GM12878 (cell line): ENCODE measurements at regions not wholly inside any gene's neighbourhood (a gene's known extent, or its start where the extent isn't known, plus 50 kb on each side); places are given as distances from the start of the nearest gene placed in this dataset.

Experiments
- ATAC-seq: fragments of 200-7000 bp; cut with Tn5 transposase; 3 replicates; pipeline ENCODE4 v1.9.1; 2020; ENCODE audit warnings: mild to moderate bottlenecking, moderate library complexity
- BruUV-seq: library from RNA; stranded (reverse); fragments of 400-500 nt; replicated peaks from 2 replicates; lab custom pipeline; 2021; lab: Mats Ljungman, UMichigan
- CTCF ChIA-PET: fragments of 300-600 bp; sonication (Branson Sonifier 250); formaldehyde crosslinking; extraction: SDS; loops from one replicate; lab custom pipeline; 2021; ENCODE audit warnings: inconsistent platforms; lab: Yijun Ruan, JAX
- POLR2A ChIA-PET: fragments of 350-600 bp; formaldehyde crosslinking; extraction: SDS; loops from one replicate; lab custom pipeline; 2021; ENCODE audit warnings: inconsistent platforms; lab: Charles Lee
- RAD21 ChIA-PET: fragments of 300-600 bp; sonication (Branson Sonifier 250); formaldehyde crosslinking; loops from one replicate; lab custom pipeline; 2023; ENCODE audit warnings: antibody characterized with exemption; ENCODE audit not compliant: unreplicated experiment; lab: Charles Lee
- SMC1A ChIA-PET: fragments of 300-600 bp; sonication (Branson Sonifier 250); formaldehyde crosslinking; loops from one replicate; lab custom pipeline; 2023; ENCODE audit not compliant: unreplicated experiment, uncharacterized antibody; lab: Charles Lee
- DNase-seq: peaks from one replicate; pipeline ENCODE4 v3.0.0-alpha.2; 2011; ENCODE audit warnings: low read depth, low spot score
- FAIRE-seq: peaks from 3 replicates; lab custom pipeline; 2011; peaks lifted over from hg19 to GRCh38; lab: Jason Lieb, UNC
- H2AFZ ChIP-seq: 2 replicates; pipeline ENCODE4 v1.6.0; 2011; ENCODE audit warnings: low read depth, low read length, control low read depth; ENCODE audit not compliant: control insufficient read depth
- H3K27ac ChIP-seq: 2 replicates; pipeline ENCODE4 v1.5.1; 2011; ENCODE audit warnings: control low read depth; ENCODE audit not compliant: control insufficient read depth, insufficient read depth
- H3K27me3 ChIP-seq, 2 experiments: replicated peaks in 1 of 2; 2 replicates each; pipeline versions ENCODE4 v1.6.0 to v1.6.1; 2011; ENCODE audit warnings: low read length in 1 of 2; ENCODE audit not compliant: control insufficient read depth in 2 of 2, insufficient read depth in 2 of 2
- H3K36me3 ChIP-seq, 2 experiments: 2 replicates each; pipeline ENCODE4 v1.5.1; 2011; ENCODE audit warnings: low read length in 1 of 2; ENCODE audit not compliant: control insufficient read depth in 2 of 2, insufficient read depth in 2 of 2
- H3K4me1 ChIP-seq: 2 replicates; pipeline ENCODE4 v1.6.1; 2011; ENCODE audit warnings: mild to moderate bottlenecking, low read length, moderate library complexity, mixed read lengths; ENCODE audit not compliant: control insufficient read depth, insufficient read depth
- H3K4me2 ChIP-seq: 2 replicates; pipeline ENCODE4 v1.6.0; 2011; ENCODE audit warnings: control low read depth; ENCODE audit not compliant: control insufficient read depth, insufficient read depth
- H3K4me3 ChIP-seq: fragments of 200-600 bp; sonication (generic); 2 replicates; pipeline ENCODE4 v1.5.1; 2016
- H3K79me2 ChIP-seq: 2 replicates; pipeline ENCODE4 v1.6.0; 2011; ENCODE audit warnings: low read length; ENCODE audit not compliant: control insufficient read depth, insufficient read depth
- H3K9ac ChIP-seq: 2 replicates; pipeline ENCODE4 v1.8.0; 2011; ENCODE audit warnings: low read length, control low read depth, mixed read lengths; ENCODE audit not compliant: control insufficient read depth, insufficient read depth
- H3K9me3 ChIP-seq: replicated peaks from 3 replicates; pipeline ENCODE4 v1.5.1; 2011; ENCODE audit warnings: mild to moderate bottlenecking, low read length; ENCODE audit not compliant: control insufficient read depth, insufficient read depth
- H4K20me1 ChIP-seq: 2 replicates; pipeline ENCODE4 v1.6.0; 2011; ENCODE audit not compliant: control insufficient read depth, insufficient read depth
- EP300 ChIP-seq, 2 experiments: fragments of 150-350 bp in 1 of 2; IDR thresholded peaks; 2 replicates each; pipeline ENCODE4 v1.6.1; 2011 to 2012; ENCODE audit warnings: low read depth in 2 of 2, low read length in 2 of 2, borderline replicate concordance in 1 of 2, improper control_type of control experiment in 1 of 2, inconsistent platforms in 1 of 2; ENCODE audit not compliant: control insufficient read depth in 1 of 2
- ESRRA ChIP-seq: IDR thresholded peaks from 2 replicates; pipeline ENCODE4 v1.6.1; 2012; ENCODE audit warnings: mild to moderate bottlenecking, low read length, improper control_type of control experiment
- KLF5 ChIP-seq: fragments of 450-650 bp; IDR thresholded peaks from 2 replicates; pipeline ENCODE4 v1.6.1; 2014; ENCODE audit warnings: mild to moderate bottlenecking; ENCODE audit not compliant: partially characterized antibody
- RELA ChIP-seq: fragments of 450-650 bp; IDR thresholded peaks from 2 replicates; pipeline ENCODE4 v1.8.0; 2014; ENCODE audit warnings: borderline replicate concordance; ENCODE audit not compliant: partially characterized antibody
- SIX5 ChIP-seq: IDR thresholded peaks from 2 replicates; pipeline ENCODE4 v1.6.1; 2011; ENCODE audit warnings: mild to moderate bottlenecking, low read depth, low read length, moderate library complexity; ENCODE audit not compliant: severe bottlenecking
- ZNF217 ChIP-seq: fragments of 450-650 bp; IDR thresholded peaks from 2 replicates; pipeline ENCODE4 v1.6.1; 2017; ENCODE audit warnings: antibody characterized with exemption, mild to moderate bottlenecking
- WGBS: methylation state at CpG from one replicate; pipeline ENCODE4 v1.1.6; 2016; ENCODE audit warnings: low lambda C conversion rate; ENCODE audit not compliant: insufficient replicate concordance, insufficient coverage; ENCODE audit errors: missing lambda C conversion rate; 5-methylcytosine and 5-hydroxymethylcytosine counted together
- in situ Hi-C: fragments of 300-500 bp; cut with MboI; formaldehyde crosslinking; loops from 9 replicates; pipeline ENCODE4 v1.14.3; 2018; ENCODE audit warnings: mixed read lengths
- intact Hi-C: fragments of 100-400 bp; cut with micrococcal nuclease; formaldehyde crosslinking; loops from one replicate; pipeline ENCODE4 v1.14.2; 2022; ENCODE audit not compliant: unreplicated experiment
- TF ChIP-seq, protein P1 (sequence below): fragments of 450-650 bp; formaldehyde crosslinking; IDR thresholded peaks from 2 replicates; pipeline ENCODE4 v1.5.0; 2022; ENCODE audit warnings: mild to moderate bottlenecking, missing genetic modification characterization
- TF ChIP-seq, protein P2 (sequence below): IDR thresholded peaks from 2 replicates; pipeline ENCODE4 v1.6.1; 2012; ENCODE audit warnings: low read depth, low read length, improper control_type of control experiment
- TF ChIP-seq, protein P3 (sequence below): fragments of 450-650 bp; IDR thresholded peaks from 2 replicates; pipeline ENCODE4 v1.6.1; 2016; ENCODE audit warnings: mild to moderate bottlenecking
- TF ChIP-seq, protein P4 (sequence below): IDR thresholded peaks from 2 replicates; pipeline ENCODE4 v1.6.1; 2012; ENCODE audit warnings: low read length, inconsistent platforms
- TF ChIP-seq, protein P5 (sequence below): fragments of 450-650 bp; IDR thresholded peaks from 2 replicates; pipeline ENCODE4 v1.6.1; 2017; ENCODE audit warnings: mild to moderate bottlenecking, moderate library complexity
- TF ChIP-seq, protein P6 (sequence below): IDR thresholded peaks from 2 replicates; pipeline ENCODE4 v1.6.1; 2011; ENCODE audit warnings: borderline replicate concordance, low read depth, mild to moderate bottlenecking, moderate library complexity, mixed read lengths, low read length; ENCODE audit not compliant: insufficient read depth; ENCODE audit errors: extremely low read length

DNA sequence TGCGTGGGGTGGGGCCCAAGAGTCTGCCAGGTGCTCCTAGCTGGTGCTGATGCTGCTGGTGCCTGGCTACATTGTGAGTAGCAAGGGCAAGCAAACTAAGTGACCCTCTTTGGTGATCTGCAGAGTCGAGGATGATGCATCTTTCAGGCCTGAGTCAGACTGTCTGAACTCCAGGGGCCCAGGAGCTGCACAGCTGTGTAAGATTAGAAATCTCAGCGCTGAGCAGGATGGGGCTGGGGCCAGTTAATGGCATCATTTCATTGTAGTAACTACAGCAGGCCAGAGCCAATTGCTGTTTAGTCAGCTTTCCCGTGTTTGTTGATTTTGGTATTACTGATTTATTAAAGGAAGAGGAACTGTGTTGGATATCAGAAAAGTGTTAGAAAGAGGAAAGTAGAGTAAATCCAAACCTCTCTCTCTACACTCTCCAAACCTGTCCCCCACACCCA is 365.2 kb downstream of the PAX1 start:
- POLR2A ChIA-PET = no interaction called here
- intact Hi-C loops = no loop called here
- RAD21 ChIA-PET = no interaction called here
- Histone ChIP-seq H3K79me2 (no peaks in the 10 kb centered on the region), H2AFZ (no peak overlapping the region), H3K27me3 (no peaks in the 10 kb centered on the region), H3K27ac (no peak overlapping the region), H3K9me3 (no peaks in the 10 kb centered on the region; the same call in 2 of the 3 replicates), H3K36me3 (no peaks in the 10 kb centered on the region), H3K4me2 (no peak overlapping the region), H3K4me3 (no peak overlapping the region), H4K20me1 (no peaks in the 10 kb centered on the region), H3K9ac (no peak overlapping the region), H3K4me1 (no peaks in the 10 kb centered on the region)
- DNase-seq (no peak), FAIRE-seq (no peak), ATAC-seq (no peak)
- BruUV-seq = no TSS peak
- 0% methylated on average over 4 of the region's 4 CpGs for WGBS
- SMC1A ChIA-PET = no interaction called here
- in situ Hi-C loops = no loop called here
- CTCF ChIA-PET = no interaction called here
- TF ChIP-seq, protein P1, sequence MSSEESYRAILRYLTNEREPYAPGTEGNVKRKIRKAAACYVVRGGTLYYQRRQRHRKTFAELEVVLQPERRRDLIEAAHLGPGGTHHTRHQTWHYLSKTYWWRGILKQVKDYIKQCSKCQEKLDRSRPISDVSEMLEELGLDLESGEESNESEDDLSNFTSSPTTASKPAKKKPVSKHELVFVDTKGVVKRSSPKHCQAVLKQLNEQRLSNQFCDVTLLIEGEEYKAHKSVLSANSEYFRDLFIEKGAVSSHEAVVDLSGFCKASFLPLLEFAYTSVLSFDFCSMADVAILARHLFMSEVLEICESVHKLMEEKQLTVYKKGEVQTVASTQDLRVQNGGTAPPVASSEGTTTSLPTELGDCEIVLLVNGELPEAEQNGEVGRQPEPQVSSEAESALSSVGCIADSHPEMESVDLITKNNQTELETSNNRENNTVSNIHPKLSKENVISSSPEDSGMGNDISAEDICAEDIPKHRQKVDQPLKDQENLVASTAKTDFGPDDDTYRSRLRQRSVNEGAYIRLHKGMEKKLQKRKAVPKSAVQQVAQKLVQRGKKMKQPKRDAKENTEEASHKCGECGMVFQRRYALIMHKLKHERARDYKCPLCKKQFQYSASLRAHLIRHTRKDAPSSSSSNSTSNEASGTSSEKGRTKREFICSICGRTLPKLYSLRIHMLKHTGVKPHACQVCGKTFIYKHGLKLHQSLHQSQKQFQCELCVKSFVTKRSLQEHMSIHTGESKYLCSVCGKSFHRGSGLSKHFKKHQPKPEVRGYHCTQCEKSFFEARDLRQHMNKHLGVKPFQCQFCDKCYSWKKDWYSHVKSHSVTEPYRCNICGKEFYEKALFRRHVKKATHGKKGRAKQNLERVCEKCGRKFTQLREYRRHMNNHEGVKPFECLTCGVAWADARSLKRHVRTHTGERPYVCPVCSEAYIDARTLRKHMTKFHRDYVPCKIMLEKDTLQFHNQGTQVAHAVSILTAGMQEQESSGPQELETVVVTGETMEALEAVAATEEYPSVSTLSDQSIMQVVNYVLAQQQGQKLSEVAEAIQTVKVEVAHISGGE = no peak
- no peak for TF ChIP-seq ZNF217
- TF ChIP-seq ESRRA = no peak
- no peak for TF ChIP-seq RELA
- no peak for TF ChIP-seq KLF5
- TF ChIP-seq, protein P2, sequence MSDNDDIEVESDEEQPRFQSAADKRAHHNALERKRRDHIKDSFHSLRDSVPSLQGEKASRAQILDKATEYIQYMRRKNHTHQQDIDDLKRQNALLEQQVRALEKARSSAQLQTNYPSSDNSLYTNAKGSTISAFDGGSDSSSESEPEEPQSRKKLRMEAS = no peak
- no peak for TF ChIP-seq SIX5
- TF ChIP-seq, protein P3, sequence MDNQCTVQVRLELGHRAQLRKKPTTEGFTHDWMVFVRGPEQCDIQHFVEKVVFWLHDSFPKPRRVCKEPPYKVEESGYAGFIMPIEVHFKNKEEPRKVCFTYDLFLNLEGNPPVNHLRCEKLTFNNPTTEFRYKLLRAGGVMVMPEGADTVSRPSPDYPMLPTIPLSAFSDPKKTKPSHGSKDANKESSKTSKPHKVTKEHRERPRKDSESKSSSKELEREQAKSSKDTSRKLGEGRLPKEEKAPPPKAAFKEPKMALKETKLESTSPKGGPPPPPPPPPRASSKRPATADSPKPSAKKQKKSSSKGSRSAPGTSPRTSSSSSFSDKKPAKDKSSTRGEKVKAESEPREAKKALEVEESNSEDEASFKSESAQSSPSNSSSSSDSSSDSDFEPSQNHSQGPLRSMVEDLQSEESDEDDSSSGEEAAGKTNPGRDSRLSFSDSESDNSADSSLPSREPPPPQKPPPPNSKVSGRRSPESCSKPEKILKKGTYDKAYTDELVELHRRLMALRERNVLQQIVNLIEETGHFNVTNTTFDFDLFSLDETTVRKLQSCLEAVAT = no peak
- TF ChIP-seq, protein P4, sequence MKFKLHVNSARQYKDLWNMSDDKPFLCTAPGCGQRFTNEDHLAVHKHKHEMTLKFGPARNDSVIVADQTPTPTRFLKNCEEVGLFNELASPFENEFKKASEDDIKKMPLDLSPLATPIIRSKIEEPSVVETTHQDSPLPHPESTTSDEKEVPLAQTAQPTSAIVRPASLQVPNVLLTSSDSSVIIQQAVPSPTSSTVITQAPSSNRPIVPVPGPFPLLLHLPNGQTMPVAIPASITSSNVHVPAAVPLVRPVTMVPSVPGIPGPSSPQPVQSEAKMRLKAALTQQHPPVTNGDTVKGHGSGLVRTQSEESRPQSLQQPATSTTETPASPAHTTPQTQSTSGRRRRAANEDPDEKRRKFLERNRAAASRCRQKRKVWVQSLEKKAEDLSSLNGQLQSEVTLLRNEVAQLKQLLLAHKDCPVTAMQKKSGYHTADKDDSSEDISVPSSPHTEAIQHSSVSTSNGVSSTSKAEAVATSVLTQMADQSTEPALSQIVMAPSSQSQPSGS = no peak
- TF ChIP-seq, protein P5, sequence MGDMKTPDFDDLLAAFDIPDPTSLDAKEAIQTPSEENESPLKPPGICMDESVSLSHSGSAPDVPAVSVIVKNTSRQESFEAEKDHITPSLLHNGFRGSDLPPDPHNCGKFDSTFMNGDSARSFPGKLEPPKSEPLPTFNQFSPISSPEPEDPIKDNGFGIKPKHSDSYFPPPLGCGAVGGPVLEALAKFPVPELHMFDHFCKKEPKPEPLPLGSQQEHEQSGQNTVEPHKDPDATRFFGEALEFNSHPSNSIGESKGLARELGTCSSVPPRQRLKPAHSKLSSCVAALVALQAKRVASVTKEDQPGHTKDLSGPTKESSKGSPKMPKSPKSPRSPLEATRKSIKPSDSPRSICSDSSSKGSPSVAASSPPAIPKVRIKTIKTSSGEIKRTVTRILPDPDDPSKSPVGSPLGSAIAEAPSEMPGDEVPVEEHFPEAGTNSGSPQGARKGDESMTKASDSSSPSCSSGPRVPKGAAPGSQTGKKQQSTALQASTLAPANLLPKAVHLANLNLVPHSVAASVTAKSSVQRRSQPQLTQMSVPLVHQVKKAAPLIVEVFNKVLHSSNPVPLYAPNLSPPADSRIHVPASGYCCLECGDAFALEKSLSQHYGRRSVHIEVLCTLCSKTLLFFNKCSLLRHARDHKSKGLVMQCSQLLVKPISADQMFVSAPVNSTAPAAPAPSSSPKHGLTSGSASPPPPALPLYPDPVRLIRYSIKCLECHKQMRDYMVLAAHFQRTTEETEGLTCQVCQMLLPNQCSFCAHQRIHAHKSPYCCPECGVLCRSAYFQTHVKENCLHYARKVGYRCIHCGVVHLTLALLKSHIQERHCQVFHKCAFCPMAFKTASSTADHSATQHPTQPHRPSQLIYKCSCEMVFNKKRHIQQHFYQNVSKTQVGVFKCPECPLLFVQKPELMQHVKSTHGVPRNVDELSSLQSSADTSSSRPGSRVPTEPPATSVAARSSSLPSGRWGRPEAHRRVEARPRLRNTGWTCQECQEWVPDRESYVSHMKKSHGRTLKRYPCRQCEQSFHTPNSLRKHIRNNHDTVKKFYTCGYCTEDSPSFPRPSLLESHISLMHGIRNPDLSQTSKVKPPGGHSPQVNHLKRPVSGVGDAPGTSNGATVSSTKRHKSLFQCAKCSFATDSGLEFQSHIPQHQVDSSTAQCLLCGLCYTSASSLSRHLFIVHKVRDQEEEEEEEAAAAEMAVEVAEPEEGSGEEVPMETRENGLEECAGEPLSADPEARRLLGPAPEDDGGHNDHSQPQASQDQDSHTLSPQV = no peak
- TF ChIP-seq, protein P6, sequence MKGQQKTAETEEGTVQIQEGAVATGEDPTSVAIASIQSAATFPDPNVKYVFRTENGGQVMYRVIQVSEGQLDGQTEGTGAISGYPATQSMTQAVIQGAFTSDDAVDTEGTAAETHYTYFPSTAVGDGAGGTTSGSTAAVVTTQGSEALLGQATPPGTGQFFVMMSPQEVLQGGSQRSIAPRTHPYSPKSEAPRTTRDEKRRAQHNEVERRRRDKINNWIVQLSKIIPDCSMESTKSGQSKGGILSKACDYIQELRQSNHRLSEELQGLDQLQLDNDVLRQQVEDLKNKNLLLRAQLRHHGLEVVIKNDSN = no peak
- no peak for TF ChIP-seq EP300 (IDR thresholded peaks at IDR 0.05; ENCODE audit: borderline replicate concordance in 1 of 2, control insufficient read depth in 1 of 2, low read depth in 2 of 2, low read length in 2 of 2)
